ENCODE measurements at regions not wholly inside any gene's neighbourhood (a gene's known extent, or its start where the extent isn't known, plus 50 kb on each side); places are given as distances from the start of the nearest gene placed in this dataset.
"Not testable (repeated sequence)": the region's sequence is repeated elsewhere in the genome, so short reads cannot be mapped to it uniquely, and the experiment has no call there.

GRCh38 chr9:78677326-78677725 lies 380.4 kb downstream of the PSAT1 start:
- DNase-seq = no peak

GRCh38 chr9:78678877-78679276 lies 382.0 kb downstream of the PSAT1 start:
- no peak for DNase-seq

GRCh38 chr9:78680196-78680595 lies 383.3 kb downstream of the PSAT1 start:
- no peak for DNase-seq

- DNase-seq = no peak
These were observed 385.3 kb downstream of the PSAT1 start for GRCh38 chr9:78682216-78682615.

- DNase-seq = no peak
These were observed 388.5 kb downstream of the PSAT1 start for GRCh38 chr9:78685471-78685870.

- DNase-seq = no peak
These were observed 391.9 kb downstream of the PSAT1 start for GRCh38 chr9:78688796-78689195.

GRCh38 chr9:78691542-78691941 lies 394.6 kb downstream of the PSAT1 start:
- no peak for DNase-seq

- no peak for DNase-seq
These were observed 395.9 kb downstream of the PSAT1 start for GRCh38 chr9:78692871-78693270.

GRCh38 chr9:78694974-78695373 lies 398.0 kb downstream of the PSAT1 start:
- no peak for DNase-seq

- peak; percentile 18 for DNase-seq
These were observed 398.6 kb downstream of the PSAT1 start for GRCh38 chr9:78695519-78695918.

GRCh38 chr9:78697618-78698017 lies 400.7 kb downstream of the PSAT1 start:
- DNase-seq = no peak

GRCh38 chr9:78698371-78698770 lies 401.4 kb downstream of the PSAT1 start:
- no peak for DNase-seq

GRCh38 chr9:78699217-78699616 lies 402.3 kb downstream of the PSAT1 start:
- not testable (repeated sequence) for DNase-seq

GRCh38 chr9:78704153-78704552 lies 407.2 kb downstream of the PSAT1 start:
- not testable (repeated sequence) for DNase-seq

GRCh38 chr9:78707080-78707479 lies 410.2 kb downstream of the PSAT1 start:
- DNase-seq = no peak

- DNase-seq = no peak
These were observed 410.6 kb downstream of the PSAT1 start for GRCh38 chr9:78707481-78707991.

GRCh38 chr9:78712903-78713613 lies 416.1 kb downstream of the PSAT1 start:
- DNase-seq = no peak

- DNase-seq = no peak
These were observed 416.9 kb downstream of the PSAT1 start for GRCh38 chr9:78713614-78714405.

- DNase-seq = no peak
These were observed 417.7 kb downstream of the PSAT1 start for GRCh38 chr9:78714576-78714975.

- not testable (repeated sequence) for DNase-seq
These were observed 422.1 kb downstream of the PSAT1 start for GRCh38 chr9:78719029-78719428.

- DNase-seq = no peak
These were observed 428.0 kb downstream of the PSAT1 start for GRCh38 chr9:78724896-78725295.

- DNase-seq = no peak
These were observed 428.6 kb downstream of the PSAT1 start for GRCh38 chr9:78725503-78725902.

- no peak for DNase-seq
These were observed 448.4 kb downstream of the PSAT1 start for GRCh38 chr9:78745331-78745730.

GRCh38 chr9:78746010-78746409 lies 449.1 kb downstream of the PSAT1 start:
- peak; percentile 7 for DNase-seq
